Amygdala (tissue), 56 donors: ENCODE measurements at regions not wholly inside any gene's neighbourhood (a gene's known extent, or its start where the extent isn't known, plus 50 kb on each side); places are given as distances from the start of the nearest gene placed in this dataset.

Source experiments
- DNase-seq, 56 donors: peaks; one replicate each; lab custom pipeline; 2025; lab: John Stamatoyannopoulos, UW

- DNase-seq, result no peak
Measured at GRCh38 chr2:220147161-220148038, 520.0 kb downstream of the SLC4A3 start.

GRCh38 chr2:220148471-220149248 lies 521.2 kb downstream of the SLC4A3 start:
- no peak for DNase-seq

GRCh38 chr2:220151341-220151740 lies 523.9 kb downstream of the SLC4A3 start:
- DNase-seq, result no peak

- DNase-seq, result no peak
Measured at GRCh38 chr2:220152281-220152935, 525.0 kb downstream of the SLC4A3 start.

GRCh38 chr2:220153118-220153517 lies 525.7 kb downstream of the SLC4A3 start:
- no peak for DNase-seq

GRCh38 chr2:220154304-220154703 lies 526.9 kb downstream of the SLC4A3 start:
- no peak for DNase-seq

- DNase-seq, result no peak
Measured at GRCh38 chr2:220157312-220157711, 529.9 kb downstream of the SLC4A3 start.

GRCh38 chr2:220159738-220160137 lies 532.3 kb downstream of the SLC4A3 start:
- DNase-seq, result no peak

GRCh38 chr2:220162320-220162719 lies 534.9 kb downstream of the SLC4A3 start:
- DNase-seq, result no peak

- DNase-seq, result no peak
Measured at GRCh38 chr2:220163486-220163885, 536.1 kb downstream of the SLC4A3 start.

GRCh38 chr2:220165401-220165800 lies 538.0 kb downstream of the SLC4A3 start:
- no peak for DNase-seq

- DNase-seq, result no peak
Measured at GRCh38 chr2:220166616-220167015, 539.2 kb downstream of the SLC4A3 start.

GRCh38 chr2:220167956-220168355 lies 540.5 kb downstream of the SLC4A3 start:
- DNase-seq, result no peak

- DNase-seq, result no peak
Measured at GRCh38 chr2:220168891-220169546, 541.6 kb downstream of the SLC4A3 start.

GRCh38 chr2:220174826-220175225 lies 547.4 kb downstream of the SLC4A3 start:
- no peak for DNase-seq

GRCh38 chr2:220175967-220176366 lies 548.5 kb downstream of the SLC4A3 start:
- DNase-seq, result no peak

GRCh38 chr2:220178991-220179695 lies 551.7 kb downstream of the SLC4A3 start:
- DNase-seq, result no peak

GRCh38 chr2:220181165-220181564 lies 553.7 kb downstream of the SLC4A3 start:
- DNase-seq, result no peak

- DNase-seq, result no peak
Measured at GRCh38 chr2:220182790-220183189, 555.4 kb downstream of the SLC4A3 start.

- DNase-seq, result no peak
Measured at GRCh38 chr2:220185766-220186305, 558.4 kb downstream of the SLC4A3 start.
